Endodermal cell (in vitro differentiated cells): ENCODE measurements at regions not wholly inside any gene's neighbourhood (a gene's known extent, or its start where the extent isn't known, plus 50 kb on each side); places are given as distances from the start of the nearest gene placed in this dataset.

ENCODE experiments used
- DNase-seq: peaks from one replicate; pipeline ENCODE4 v3.0.0-alpha.2; 2017
- H3K27ac ChIP-seq: 2 replicates; pipeline ENCODE4 v1.5.1; 2013; ENCODE audit warnings: mild to moderate bottlenecking, low read depth, low read length, moderate library complexity
- H3K27me3 ChIP-seq: 2 replicates; pipeline ENCODE4 v1.6.1; 2013; ENCODE audit warnings: mild to moderate bottlenecking, low read length, moderate library complexity; ENCODE audit not compliant: insufficient read depth, control insufficient read depth, poor library complexity, severe bottlenecking
- H3K36me3 ChIP-seq: 2 replicates; pipeline ENCODE4 v1.7.0; 2013; ENCODE audit warnings: mild to moderate bottlenecking, low read length, moderate library complexity; ENCODE audit not compliant: control insufficient read depth, insufficient read depth
- H3K4me1 ChIP-seq: one replicate; pipeline ENCODE4 v1.7.0; 2013; ENCODE audit warnings: low read length; ENCODE audit not compliant: control insufficient read depth, insufficient read depth
- H3K4me3 ChIP-seq: 2 replicates; pipeline ENCODE4 v1.5.1; 2013; ENCODE audit warnings: mild to moderate bottlenecking, low read length, moderate library complexity
- H3K9ac ChIP-seq: 2 replicates; pipeline ENCODE4 v1.6.1; 2013; ENCODE audit warnings: mild to moderate bottlenecking, low read length, moderate library complexity; ENCODE audit not compliant: poor library complexity, severe bottlenecking; ENCODE audit errors: extremely low read depth
- H3K9me3 ChIP-seq: 2 replicates; pipeline ENCODE4 v1.6.1; 2013; ENCODE audit warnings: mild to moderate bottlenecking, low read length, moderate library complexity; ENCODE audit not compliant: control insufficient read depth
- H3K27ac Mint-ChIP-seq: 2 replicates; pipeline ENCODE4 v1.8.0; 2020; ENCODE audit warnings: mixed read lengths
- H3K27me3 Mint-ChIP-seq: 2 replicates; pipeline ENCODE4 v1.8.0; 2021; ENCODE audit warnings: mild to moderate bottlenecking, mixed read lengths; ENCODE audit not compliant: insufficient read depth
- H3K36me3 Mint-ChIP-seq: 2 replicates; pipeline ENCODE4 v1.8.0; 2020; ENCODE audit warnings: low read depth, mixed read lengths
- H3K4me1 Mint-ChIP-seq: 2 replicates; pipeline ENCODE4 v1.8.0; 2020; ENCODE audit warnings: mixed read lengths
- H3K4me3 Mint-ChIP-seq: 2 replicates; pipeline ENCODE4 v1.8.0; 2020; ENCODE audit warnings: mild to moderate bottlenecking, moderate library complexity, mixed read lengths
- H3K9me3 Mint-ChIP-seq: 2 replicates; pipeline ENCODE4 v1.8.0; 2020; ENCODE audit warnings: mild to moderate bottlenecking, mixed read lengths
- WGBS, 2 experiments: methylation state at CpG; one replicate each; pipeline versions ENCODE4 v1.1.5 to v1.1.7; 2013; ENCODE audit warnings: missing lambda C conversion rate in 2 of 2, mixed read lengths in 1 of 2; ENCODE audit not compliant: insufficient coverage in 1 of 2, insufficient read length in 1 of 2; 5-methylcytosine and 5-hydroxymethylcytosine counted together
- TF ChIP-seq, protein P1 (sequence below): fragments of 200-600 bp; sonication (generic); conservative IDR thresholded peaks from 2 replicates; pipeline ENCODE4 v1.5.0; 2021; ENCODE audit warnings: antibody characterized with exemption, mild to moderate bottlenecking

DNA sequence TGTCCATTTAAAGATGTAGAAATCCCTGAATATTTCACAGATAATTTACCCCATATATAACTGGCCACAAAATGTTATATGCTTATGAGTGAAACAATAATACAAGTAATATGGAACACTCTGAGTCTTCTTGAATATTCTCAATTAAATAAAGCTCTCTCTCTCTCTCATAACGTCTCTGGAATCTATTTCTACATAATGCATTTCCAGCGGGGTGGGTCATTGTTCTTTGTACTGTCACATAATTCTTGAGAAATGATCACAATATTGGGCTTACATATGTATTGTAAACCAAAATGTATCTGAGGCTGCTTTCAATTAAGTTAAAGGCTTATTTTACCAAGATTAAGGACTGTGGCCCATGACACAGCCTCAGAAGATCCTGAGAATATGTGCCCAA lies 596.3 kb downstream of the FAT4 start:
- H3K9ac ChIP-seq, result no peak overlapping the region
- Mint-ChIP-seq H3K9me3 (no peaks in the 10 kb centered on the region), H3K27ac (no peak overlapping the region), H3K4me3 (no peak overlapping the region), H3K27me3 (no peaks in the 10 kb centered on the region), H3K4me1 (no peaks in the 10 kb centered on the region), H3K36me3 (no peaks in the 10 kb centered on the region)
- H3K9me3 ChIP-seq, result peaks cover 7% of the 10 kb centered on the region
- TF ChIP-seq, protein P1, sequence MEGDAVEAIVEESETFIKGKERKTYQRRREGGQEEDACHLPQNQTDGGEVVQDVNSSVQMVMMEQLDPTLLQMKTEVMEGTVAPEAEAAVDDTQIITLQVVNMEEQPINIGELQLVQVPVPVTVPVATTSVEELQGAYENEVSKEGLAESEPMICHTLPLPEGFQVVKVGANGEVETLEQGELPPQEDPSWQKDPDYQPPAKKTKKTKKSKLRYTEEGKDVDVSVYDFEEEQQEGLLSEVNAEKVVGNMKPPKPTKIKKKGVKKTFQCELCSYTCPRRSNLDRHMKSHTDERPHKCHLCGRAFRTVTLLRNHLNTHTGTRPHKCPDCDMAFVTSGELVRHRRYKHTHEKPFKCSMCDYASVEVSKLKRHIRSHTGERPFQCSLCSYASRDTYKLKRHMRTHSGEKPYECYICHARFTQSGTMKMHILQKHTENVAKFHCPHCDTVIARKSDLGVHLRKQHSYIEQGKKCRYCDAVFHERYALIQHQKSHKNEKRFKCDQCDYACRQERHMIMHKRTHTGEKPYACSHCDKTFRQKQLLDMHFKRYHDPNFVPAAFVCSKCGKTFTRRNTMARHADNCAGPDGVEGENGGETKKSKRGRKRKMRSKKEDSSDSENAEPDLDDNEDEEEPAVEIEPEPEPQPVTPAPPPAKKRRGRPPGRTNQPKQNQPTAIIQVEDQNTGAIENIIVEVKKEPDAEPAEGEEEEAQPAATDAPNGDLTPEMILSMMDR, result no peak
- no peak for DNase-seq
- H3K4me3 ChIP-seq, result no peak overlapping the region
- WGBS, 2 experiments, result 98% methylated on average over 2 of the region's 2 CpGs; no CpG with 5 or more reads in 1 of the 2 experiments
- no peaks in the 10 kb centered on the region for H3K4me1 ChIP-seq
- H3K36me3 ChIP-seq, result no peaks in the 10 kb centered on the region
- H3K27me3 ChIP-seq, result no peaks in the 10 kb centered on the region
- no peak overlapping the region for H3K27ac ChIP-seq

DNA sequence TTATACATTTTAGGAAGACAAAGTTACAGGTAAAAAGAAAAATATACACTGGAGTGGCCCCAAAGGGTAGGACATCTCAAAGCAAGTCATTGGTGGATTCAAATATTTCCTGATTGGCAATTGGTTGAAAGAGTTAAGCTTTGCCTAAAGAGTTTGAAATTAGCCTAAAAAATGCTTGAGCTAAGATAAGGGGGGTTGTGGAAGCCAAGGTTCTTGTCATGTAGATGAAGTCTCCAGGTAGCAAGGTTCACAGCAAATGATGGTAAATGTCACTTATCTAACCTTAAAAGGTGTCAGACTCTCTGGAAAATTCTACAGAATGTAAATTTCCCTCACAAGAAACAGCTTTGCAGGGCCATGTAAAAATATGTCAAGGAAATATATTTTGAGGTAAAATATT lies 596.7 kb downstream of the FAT4 start:
- no peaks in the 10 kb centered on the region for H3K27me3 Mint-ChIP-seq
- no peaks in the 10 kb centered on the region for H3K36me3 Mint-ChIP-seq
- TF ChIP-seq, protein P1, result no peak
- Histone ChIP-seq H3K36me3 (no peaks in the 10 kb centered on the region), H3K9ac (no peak overlapping the region), H3K4me1 (no peaks in the 10 kb centered on the region), H3K4me3 (no peak overlapping the region), H3K9me3 (peaks cover 7% of the 10 kb centered on the region), H3K27ac (no peak overlapping the region), H3K27me3 (no peaks in the 10 kb centered on the region)
- no peaks in the 10 kb centered on the region for H3K4me1 Mint-ChIP-seq
- no peak for DNase-seq
- no peak overlapping the region for H3K4me3 Mint-ChIP-seq
- H3K27ac Mint-ChIP-seq, result no peak overlapping the region
- no peaks in the 10 kb centered on the region for H3K9me3 Mint-ChIP-seq

DNA sequence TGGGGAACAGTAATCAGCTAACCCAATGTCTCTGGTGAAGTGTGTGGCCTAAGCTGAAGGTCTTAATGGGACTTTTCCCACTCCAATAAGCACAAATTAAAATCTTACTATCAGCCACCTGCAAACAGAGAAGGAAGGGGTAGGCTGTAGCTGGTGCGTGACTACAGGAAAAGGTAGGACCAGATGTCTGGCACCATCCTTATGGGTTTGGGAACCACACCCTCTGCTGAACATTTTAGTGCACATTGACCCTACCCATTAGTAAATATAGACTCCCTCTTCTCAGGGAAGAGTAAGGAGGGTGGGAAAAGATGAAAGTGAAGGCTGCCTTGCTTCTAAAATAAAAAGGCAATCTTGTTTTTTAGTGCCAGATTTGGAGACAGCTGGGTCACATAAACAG lies 602.8 kb downstream of the FAT4 start:
- no peaks in the 10 kb centered on the region for H3K9me3 ChIP-seq
- no peak overlapping the region for H3K27ac ChIP-seq
- 100% methylated on average over 1 of the region's 1 CpG; no CpG with 5 or more reads in 1 of the 2 experiments for WGBS, 2 experiments
- H3K4me1 ChIP-seq, result no peaks in the 10 kb centered on the region
- H3K9ac ChIP-seq, result no peak overlapping the region
- Mint-ChIP-seq H3K4me1 (no peaks in the 10 kb centered on the region), H3K27ac (no peak overlapping the region), H3K4me3 (no peak overlapping the region), H3K36me3 (no peaks in the 10 kb centered on the region), H3K9me3 (no peaks in the 10 kb centered on the region), H3K27me3 (no peaks in the 10 kb centered on the region)
- TF ChIP-seq, protein P1, result no peak
- no peaks in the 10 kb centered on the region for H3K36me3 ChIP-seq
- no peaks in the 10 kb centered on the region for H3K27me3 ChIP-seq
- H3K4me3 ChIP-seq, result no peak overlapping the region
- no peak for DNase-seq
